Upper lobe of right lung (tissue), 1 donor: ENCODE measurements at regions not wholly inside any gene's neighbourhood (a gene's known extent, or its start where the extent isn't known, plus 50 kb on each side); places are given as distances from the start of the nearest gene placed in this dataset.
"Not testable (repeated sequence)": the region's sequence is repeated elsewhere in the genome, so short reads cannot be mapped to it uniquely, and the experiment has no call there.

Source experiments
- ATAC-seq: fragments of 200-7000 bp; cut with Tn5 transposase; one replicate; pipeline ENCODE4 v1.9.1; 2020; ENCODE audit warnings: mild to moderate bottlenecking, moderate library complexity
- DNase-seq: peaks from one replicate; pipeline ENCODE4 v3.0.0-alpha.2; 2020
- H3K27ac ChIP-seq: fragments of 200-600 bp; one replicate; pipeline ENCODE4 v1.8.0; 2022
- H3K27me3 ChIP-seq: fragments of 200-600 bp; one replicate; pipeline ENCODE4 v1.8.0; 2022; ENCODE audit warnings: mild to moderate bottlenecking
- H3K36me3 ChIP-seq: fragments of 200-600 bp; one replicate; pipeline ENCODE4 v1.8.0; 2022
- H3K4me1 ChIP-seq: fragments of 200-600 bp; one replicate; pipeline ENCODE4 v1.8.0; 2022
- H3K4me3 ChIP-seq: fragments of 200-600 bp; one replicate; pipeline ENCODE4 v1.8.0; 2022; ENCODE audit warnings: mild to moderate bottlenecking
- H3K9me3 ChIP-seq: fragments of 200-600 bp; one replicate; pipeline ENCODE4 v1.8.0; 2022
- CTCF ChIP-seq: fragments of 200-600 bp; IDR thresholded peaks from one replicate; pipeline ENCODE4 v1.8.0; 2022; ENCODE audit warnings: antibody characterized with exemption
- intact Hi-C: fragments of 100-400 bp; cut with DNase I; formaldehyde crosslinking; loops from one replicate; pipeline ENCODE4 v1.11.0; 2022
- donor health status: DM: no; HTN: yes; CAD: no; lungs with severe emphysema.

GRCh38 chr7:109462171-109462570, 892.5 kb downstream of the DNAJB9 start:
- no peak for TF ChIP-seq CTCF
- Histone ChIP-seq H3K27ac (no peak overlapping the region), H3K4me3 (no peak overlapping the region), H3K27me3 (no peaks in the 10 kb centered on the region), H3K4me1 (no peaks in the 10 kb centered on the region), H3K9me3 (no peaks in the 10 kb centered on the region), H3K36me3 (no peaks in the 10 kb centered on the region)
- ATAC-seq (no peak), DNase-seq (no peak)
- intact Hi-C loops: no loop called here

GRCh38 chr7:109467729-109468128, 898.1 kb downstream of the DNAJB9 start:
- ATAC-seq, H3K36me3 ChIP-seq, H3K9me3 ChIP-seq, H3K4me1 ChIP-seq, H3K27ac ChIP-seq, H3K27me3 ChIP-seq, H3K4me3 ChIP-seq, DNase-seq, intact Hi-C loops: not testable (repeated sequence)

GRCh38 chr7:109473172-109473571, 903.5 kb downstream of the DNAJB9 start:
- Histone ChIP-seq H3K36me3 (no peaks in the 10 kb centered on the region), H3K4me3 (no peak overlapping the region), H3K4me1 (no peaks in the 10 kb centered on the region), H3K9me3 (no peaks in the 10 kb centered on the region), H3K27ac (no peak overlapping the region), H3K27me3 (no peaks in the 10 kb centered on the region)
- ATAC-seq (no peak), DNase-seq (no peak)
- TF ChIP-seq CTCF: no peak
- intact Hi-C loops: no loop called here

GRCh38 chr7:109476409-109476808, 906.7 kb downstream of the DNAJB9 start:
- intact Hi-C loops: no loop called here
- H3K27ac ChIP-seq: no peak overlapping the region
- DNase-seq (no peak), ATAC-seq (no peak)
- H3K27me3 ChIP-seq: no peaks in the 10 kb centered on the region
- no peak overlapping the region for H3K4me3 ChIP-seq
- no peaks in the 10 kb centered on the region for H3K9me3 ChIP-seq
- no peak for TF ChIP-seq CTCF
- H3K36me3 ChIP-seq: no peaks in the 10 kb centered on the region
- H3K4me1 ChIP-seq: no peaks in the 10 kb centered on the region

- DNase-seq (no peak), ATAC-seq (no peak)
- H3K27me3 ChIP-seq: no peaks in the 10 kb centered on the region
- no peaks in the 10 kb centered on the region for H3K9me3 ChIP-seq
- no peaks in the 10 kb centered on the region for H3K4me1 ChIP-seq
- TF ChIP-seq CTCF: no peak
- H3K27ac ChIP-seq: no peak overlapping the region
- no peaks in the 10 kb centered on the region for H3K36me3 ChIP-seq
- H3K4me3 ChIP-seq: no peak overlapping the region
- intact Hi-C loops: no loop called here
Observed at GRCh38 chr7:109479388-109479787, 909.7 kb downstream of the DNAJB9 start.

- DNase-seq, intact Hi-C loops, H3K36me3 ChIP-seq, H3K9me3 ChIP-seq, H3K27me3 ChIP-seq, ATAC-seq, H3K4me1 ChIP-seq, H3K4me3 ChIP-seq, H3K27ac ChIP-seq: not testable (repeated sequence)
Observed at GRCh38 chr7:109490607-109491006, 920.9 kb downstream of the DNAJB9 start.

GRCh38 chr7:109497053-109497452, 927.4 kb downstream of the DNAJB9 start:
- no peaks in the 10 kb centered on the region for H3K36me3 ChIP-seq
- no peaks in the 10 kb centered on the region for H3K9me3 ChIP-seq
- no peak for DNase-seq
- H3K4me1 ChIP-seq: no peaks in the 10 kb centered on the region
- intact Hi-C loops: no loop called here
- TF ChIP-seq CTCF: no peak
- no peak overlapping the region for H3K27ac ChIP-seq
- ATAC-seq: no peak
- no peak overlapping the region for H3K4me3 ChIP-seq
- no peaks in the 10 kb centered on the region for H3K27me3 ChIP-seq
